Skeletal muscle tissue (tissue), 3 donors: ENCODE measurements at regions not wholly inside any gene's neighbourhood (a gene's known extent, or its start where the extent isn't known, plus 50 kb on each side); places are given as distances from the start of the nearest gene placed in this dataset.
"Not testable (repeated sequence)": the region's sequence is repeated elsewhere in the genome, so short reads cannot be mapped to it uniquely, and the experiment has no call there.

Experiments
- H3K27ac ChIP-seq: one replicate; pipeline ENCODE4 v1.7.0; 2013; ENCODE audit warnings: mild to moderate bottlenecking, low read depth, low read length, inconsistent platforms
- H3K27me3 ChIP-seq, 3 donors: one replicate each; pipeline ENCODE4 v1.7.0; 2013; ENCODE audit warnings: low read length in 3 of 3; ENCODE audit not compliant: control insufficient read depth in 3 of 3, insufficient read depth in 3 of 3
- H3K36me3 ChIP-seq, 3 donors: one replicate each; pipeline ENCODE4 v1.7.0; 2013; ENCODE audit warnings: low read length in 3 of 3; ENCODE audit not compliant: control insufficient read depth in 3 of 3, insufficient read depth in 3 of 3
- H3K4me1 ChIP-seq, 3 donors: one replicate each; pipeline ENCODE4 v1.7.0; 2013; ENCODE audit warnings: low read length in 3 of 3, mild to moderate bottlenecking in 3 of 3; ENCODE audit not compliant: control insufficient read depth in 3 of 3, insufficient read depth in 3 of 3
- H3K4me3 ChIP-seq, 3 donors: one replicate each; pipeline ENCODE4 v1.7.0; 2013; ENCODE audit warnings: low read length in 3 of 3
- H3K9ac ChIP-seq, 3 donors: one replicate each; pipeline ENCODE4 v1.7.0; 2013; ENCODE audit warnings: low read length in 3 of 3, mild to moderate bottlenecking in 3 of 3, moderate library complexity in 2 of 3, low read depth in 1 of 3
- H3K9me3 ChIP-seq, 3 donors: one replicate each; pipeline ENCODE4 v1.7.0; 2013; ENCODE audit warnings: low read length in 3 of 3; ENCODE audit not compliant: control insufficient read depth in 3 of 3
- donor health status: Osteomylitis.

DNA sequence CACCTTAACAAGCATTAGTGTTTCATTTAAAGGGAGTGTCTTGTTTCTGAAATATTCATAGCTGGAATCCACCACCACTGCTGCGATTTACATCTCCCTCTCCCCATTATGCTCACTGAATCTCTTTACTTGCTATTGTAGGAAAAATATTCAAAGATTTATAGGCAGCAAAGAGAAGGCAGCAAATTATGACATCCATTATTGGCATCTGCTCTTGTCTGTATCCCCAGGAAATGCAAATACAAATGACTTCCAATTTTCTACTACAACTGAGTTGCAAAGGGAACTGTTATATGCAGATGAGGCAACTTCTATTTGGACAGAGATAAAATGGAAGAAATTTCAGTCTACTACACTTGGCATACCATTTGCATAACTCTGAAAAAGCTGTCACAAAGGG is 88.4 kb upstream of the PRKD1 start:
- Histone ChIP-seq H3K27me3 (no peaks in the 10 kb centered on the region), H3K4me3 (no peak overlapping the region), H3K9ac (no peak overlapping the region), H3K27ac (no peak overlapping the region), H3K4me1 (no peaks in the 10 kb centered on the region), H3K36me3 (no peaks in the 10 kb centered on the region), H3K9me3 (no peaks in the 10 kb centered on the region)

DNA sequence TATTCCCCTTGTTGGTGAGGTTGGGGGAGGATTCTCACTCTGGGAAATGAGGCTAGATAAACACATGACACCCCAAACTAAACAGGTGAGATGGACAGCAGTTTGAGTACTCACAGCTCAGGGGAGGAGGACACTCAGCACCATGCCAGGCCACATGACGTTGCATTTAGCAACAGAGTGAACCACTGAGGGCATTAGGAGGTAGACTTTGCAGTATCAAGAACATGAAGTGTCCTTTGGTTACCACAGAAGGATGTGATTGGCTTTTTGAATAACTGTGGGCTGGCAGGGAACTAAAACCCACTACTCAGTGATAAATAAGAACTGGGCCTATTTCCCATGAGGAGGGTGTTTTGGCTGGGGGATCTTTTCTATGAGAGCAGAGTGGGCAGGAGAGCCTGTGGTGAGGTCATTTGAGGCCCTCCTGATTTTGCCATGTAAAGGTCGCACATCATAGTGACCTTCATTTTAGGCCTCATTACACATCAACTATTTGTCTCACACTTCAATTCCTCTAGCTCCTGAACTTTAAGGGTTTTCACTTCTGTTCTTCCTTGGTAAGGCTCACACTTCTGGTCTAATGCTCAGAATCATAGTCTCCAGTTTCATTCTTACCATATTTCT is 89.8 kb upstream of the PRKD1 start:
- no peak overlapping the region for H3K4me3 ChIP-seq
- H3K27me3 ChIP-seq: no peaks in the 10 kb centered on the region
- no peaks in the 10 kb centered on the region for H3K9me3 ChIP-seq
- H3K36me3 ChIP-seq: no peaks in the 10 kb centered on the region
- no peak overlapping the region for H3K9ac ChIP-seq
- no peak overlapping the region for H3K27ac ChIP-seq
- H3K4me1 ChIP-seq: no peaks in the 10 kb centered on the region

DNA sequence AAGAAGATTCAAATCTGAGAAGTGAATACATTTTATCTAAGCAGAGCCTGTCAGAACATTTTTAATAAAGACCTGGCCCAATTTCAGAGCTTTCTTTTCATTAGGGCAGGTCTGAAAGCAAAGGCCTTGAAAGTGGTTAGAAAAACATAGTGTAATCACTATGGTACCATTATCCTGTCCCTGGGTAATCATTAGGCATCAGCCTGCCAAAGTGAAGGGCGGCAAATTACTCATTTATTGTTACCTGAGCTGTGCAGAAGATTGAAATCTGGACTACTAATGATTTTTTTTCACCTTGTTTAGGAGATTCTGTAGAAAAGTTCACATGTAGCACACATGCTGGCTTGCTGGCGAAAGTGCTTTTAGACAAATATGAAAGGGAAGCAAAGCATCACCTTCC is 92.6 kb upstream of the PRKD1 start:
- H3K27ac ChIP-seq: no peak overlapping the region
- H3K4me1 ChIP-seq: no peaks in the 10 kb centered on the region
- no peaks in the 10 kb centered on the region for H3K36me3 ChIP-seq
- H3K27me3 ChIP-seq: no peaks in the 10 kb centered on the region
- H3K9ac ChIP-seq: no peak overlapping the region
- no peak overlapping the region for H3K4me3 ChIP-seq
- no peaks in the 10 kb centered on the region for H3K9me3 ChIP-seq

DNA sequence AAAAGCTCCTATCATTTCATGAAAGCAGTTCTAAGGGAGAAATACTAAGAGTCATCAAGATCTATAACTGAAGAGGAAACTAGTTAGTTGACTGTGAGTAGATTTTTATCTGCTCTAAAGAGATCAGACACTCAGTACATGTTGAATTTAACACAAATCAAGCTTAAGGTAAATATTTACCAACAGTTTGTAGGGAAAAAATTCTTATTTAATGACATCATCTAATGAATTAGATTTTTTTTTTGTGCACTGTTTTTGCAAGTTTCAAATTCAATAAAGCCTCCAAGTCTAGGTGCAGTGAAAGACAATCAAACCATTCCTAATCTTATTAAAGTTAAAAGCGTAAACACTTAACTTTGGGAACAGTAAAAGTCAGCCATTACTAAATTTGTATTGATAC is 93.0 kb upstream of the PRKD1 start:
- Histone ChIP-seq H3K9ac (no peak overlapping the region), H3K27ac (no peak overlapping the region), H3K9me3 (no peaks in the 10 kb centered on the region), H3K4me3 (no peak overlapping the region), H3K27me3 (no peaks in the 10 kb centered on the region), H3K36me3 (no peaks in the 10 kb centered on the region), H3K4me1 (no peaks in the 10 kb centered on the region)

DNA sequence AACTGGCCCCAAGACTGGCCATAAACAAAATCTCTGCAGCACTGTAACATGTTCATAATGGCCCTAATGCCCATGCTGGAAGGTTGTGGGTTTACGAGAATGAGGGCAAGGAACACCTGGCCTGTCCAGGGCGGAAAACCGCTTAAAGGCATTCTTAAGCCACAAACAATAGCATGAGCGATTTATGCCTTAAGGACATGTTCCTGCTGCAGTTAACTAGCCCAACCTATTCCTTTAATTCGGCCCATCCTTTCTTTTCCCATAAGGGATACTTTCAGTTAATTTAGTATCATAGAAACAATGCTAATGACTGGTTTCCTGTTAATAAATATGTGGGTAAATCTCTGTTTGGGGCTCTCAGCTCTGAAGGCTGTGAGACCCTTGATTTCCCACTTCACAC is 95.7 kb upstream of the PRKD1 start:
- not testable (repeated sequence) for H3K9me3 ChIP-seq, H3K36me3 ChIP-seq, H3K27ac ChIP-seq, H3K9ac ChIP-seq, H3K4me1 ChIP-seq, H3K27me3 ChIP-seq, H3K4me3 ChIP-seq

DNA sequence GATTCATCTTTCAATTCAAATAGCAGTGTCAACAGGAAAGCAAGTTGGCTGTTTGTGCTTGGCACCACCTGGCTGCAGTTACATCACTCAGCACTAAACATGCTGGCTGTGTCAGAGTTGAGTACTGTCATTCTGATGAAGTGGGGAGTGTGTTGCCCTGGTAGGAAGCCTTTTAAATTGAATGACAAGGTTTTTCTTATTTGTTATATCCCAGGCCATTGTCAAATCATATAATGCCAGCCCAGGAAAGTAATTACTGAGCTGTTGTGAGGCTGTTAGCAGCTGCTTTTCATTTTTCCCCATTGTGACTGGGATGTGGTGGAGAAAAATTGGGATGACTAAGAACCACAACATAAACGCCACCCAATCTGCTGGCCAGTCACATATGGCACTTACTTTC is 106.5 kb upstream of the PRKD1 start:
- no peak overlapping the region for H3K4me3 ChIP-seq
- H3K27me3 ChIP-seq: no peaks in the 10 kb centered on the region
- no peak overlapping the region for H3K9ac ChIP-seq
- no peaks in the 10 kb centered on the region for H3K36me3 ChIP-seq
- no peak overlapping the region for H3K27ac ChIP-seq
- H3K4me1 ChIP-seq: no peaks in the 10 kb centered on the region
- no peaks in the 10 kb centered on the region for H3K9me3 ChIP-seq

DNA sequence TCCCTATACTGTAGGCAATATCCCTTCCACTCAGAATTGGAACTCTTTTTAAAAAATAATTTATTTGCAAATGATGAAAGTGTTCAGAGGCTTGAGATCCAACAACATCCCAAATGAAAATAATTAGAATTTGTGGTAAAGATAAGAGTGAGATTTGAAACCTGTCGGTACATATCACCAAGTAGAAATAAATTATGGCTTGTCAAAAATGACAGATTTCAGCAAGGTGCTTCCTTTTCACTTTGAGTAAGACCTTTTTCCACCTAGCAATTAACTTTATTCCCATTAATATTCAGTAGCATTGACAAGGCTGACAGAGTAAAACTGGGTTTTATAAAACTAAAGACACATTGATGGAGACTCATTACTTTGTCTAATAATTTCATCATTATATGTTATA is 107.7 kb upstream of the PRKD1 start:
- Histone ChIP-seq H3K9ac (no peak overlapping the region), H3K4me1 (no peaks in the 10 kb centered on the region), H3K27me3 (no peaks in the 10 kb centered on the region), H3K36me3 (no peaks in the 10 kb centered on the region), H3K4me3 (no peak overlapping the region), H3K27ac (no peak overlapping the region), H3K9me3 (no peaks in the 10 kb centered on the region)

DNA sequence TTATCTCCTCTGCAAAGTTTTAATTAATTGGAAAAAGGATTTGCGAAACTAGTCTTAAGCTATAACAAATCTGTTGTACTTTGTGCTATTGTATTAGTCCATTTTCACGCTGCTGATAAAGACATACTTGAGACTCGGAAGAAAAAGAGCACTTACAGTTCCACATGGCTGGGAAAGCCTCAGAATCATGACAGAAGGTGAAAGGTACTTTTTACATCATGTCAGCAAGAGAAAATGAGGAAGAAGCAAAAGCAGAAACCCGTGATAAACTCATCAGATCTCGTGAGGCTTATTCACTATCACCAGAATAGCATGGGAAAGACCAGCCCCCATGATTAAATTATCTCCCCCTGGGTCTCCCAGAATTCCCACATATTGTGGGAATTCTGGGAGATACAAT is 118.1 kb upstream of the PRKD1 start:
- H3K36me3 ChIP-seq: no peaks in the 10 kb centered on the region
- no peaks in the 10 kb centered on the region for H3K4me1 ChIP-seq
- no peak overlapping the region for H3K9ac ChIP-seq
- H3K9me3 ChIP-seq: no peaks in the 10 kb centered on the region
- no peaks in the 10 kb centered on the region for H3K27me3 ChIP-seq
- no peak overlapping the region for H3K4me3 ChIP-seq
- no peak overlapping the region for H3K27ac ChIP-seq

DNA sequence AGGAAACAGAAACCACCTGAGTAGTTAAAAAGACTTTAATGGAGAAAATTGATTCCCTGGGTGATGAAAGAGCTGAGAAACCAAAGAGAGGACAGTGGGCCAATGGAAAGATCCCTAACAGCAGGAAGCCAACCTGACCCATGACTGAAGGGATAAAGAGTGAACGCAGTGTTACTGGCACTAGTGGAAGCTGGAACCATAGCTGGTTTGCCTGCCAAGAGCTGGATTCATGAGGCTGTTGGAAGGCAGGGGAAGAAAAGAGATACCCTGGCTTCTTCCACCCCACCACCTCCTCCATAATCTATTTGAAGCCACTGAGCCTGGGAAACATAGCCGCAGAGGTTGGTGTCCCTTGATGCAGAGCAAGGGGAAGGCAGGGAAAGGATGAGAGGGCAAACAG is 125.5 kb upstream of the PRKD1 start:
- Histone ChIP-seq H3K36me3 (no peaks in the 10 kb centered on the region), H3K27me3 (no peaks in the 10 kb centered on the region), H3K27ac (no peak overlapping the region)

DNA sequence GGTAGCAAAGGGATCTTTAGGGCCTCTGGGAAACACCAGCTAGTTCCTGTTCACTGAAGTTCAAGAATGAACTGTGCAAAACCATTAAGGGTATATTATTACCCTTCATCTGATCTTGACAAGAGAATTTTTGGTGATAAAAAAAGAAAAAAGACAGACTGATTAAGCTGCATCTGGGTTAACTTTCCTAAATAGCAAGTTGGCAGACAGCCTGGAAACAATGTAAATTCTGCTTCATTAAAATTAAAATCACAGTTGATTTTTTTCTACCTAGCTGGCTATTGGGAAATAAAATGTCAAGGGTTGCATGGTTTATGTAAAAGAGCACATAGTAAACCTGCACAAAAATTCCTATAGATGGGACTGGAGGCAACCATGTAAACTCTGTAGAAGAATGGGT is 126.6 kb upstream of the PRKD1 start:
- peaks cover 0 to 9% (median 0%) of the 10 kb centered on the region in 3 donors for H3K4me1 ChIP-seq
- no peak overlapping the region for H3K9ac ChIP-seq
- no peaks in the 10 kb centered on the region for H3K9me3 ChIP-seq
- no peaks in the 10 kb centered on the region for H3K27me3 ChIP-seq
- H3K27ac ChIP-seq: no peak overlapping the region
- H3K36me3 ChIP-seq: no peaks in the 10 kb centered on the region
- H3K4me3 ChIP-seq: no peak overlapping the region

More for the DNA sequence above, 125.5 kb upstream of the PRKD1 start:
- Histone ChIP-seq H3K9me3 (no peaks in the 10 kb centered on the region), H3K4me1 (peaks cover 0 to 9% (median 0%) of the 10 kb centered on the region in 3 donors), H3K4me3 (no peak overlapping the region), H3K9ac (no peak overlapping the region)

DNA sequence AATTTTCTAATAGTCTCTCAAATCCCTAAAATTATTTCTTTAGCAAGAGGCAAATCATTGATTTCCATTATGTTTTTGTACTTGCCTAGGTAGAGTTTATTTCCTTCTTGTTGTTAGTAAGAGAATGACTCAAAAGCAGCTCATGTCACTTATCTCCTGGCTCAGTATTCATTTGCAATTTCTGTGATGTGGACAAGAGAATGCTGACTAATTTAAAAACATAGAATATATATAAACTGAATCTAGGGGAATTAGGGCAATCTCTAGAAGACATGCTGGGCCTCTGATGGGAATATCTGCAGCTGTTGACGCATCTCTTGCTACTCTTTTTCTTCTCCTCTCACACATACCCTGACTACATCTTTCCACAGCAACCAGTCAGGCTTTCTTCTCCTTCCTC is 130.8 kb upstream of the PRKD1 start:
- no peak overlapping the region for H3K4me3 ChIP-seq
- no peaks in the 10 kb centered on the region for H3K27me3 ChIP-seq
- H3K9ac ChIP-seq: no peak overlapping the region

More for the DNA sequence above, 130.8 kb upstream of the PRKD1 start:
- no peaks in the 10 kb centered on the region for H3K9me3 ChIP-seq
- H3K36me3 ChIP-seq: no peaks in the 10 kb centered on the region
- H3K27ac ChIP-seq: no peak overlapping the region
- peaks cover 0 to 7% (median 0%) of the 10 kb centered on the region in 3 donors for H3K4me1 ChIP-seq
